ENCODE measurements at regions not wholly inside any gene's neighbourhood (a gene's known extent, or its start where the extent isn't known, plus 50 kb on each side); places are given as distances from the start of the nearest gene placed in this dataset.

GRCh38 chr2:236711440-236711839, 141.8 kb downstream of the ACKR3 start:
- POLR2A ChIA-PET, result no interaction called here
- CTCF ChIA-PET, result no interaction called here

- CTCF ChIA-PET, result no interaction called here
- POLR2A ChIA-PET, result no interaction called here
Measured at GRCh38 chr2:236712304-236712703, 142.7 kb downstream of the ACKR3 start.

GRCh38 chr2:236712961-236713673, 143.5 kb downstream of the ACKR3 start:
- CTCF ChIA-PET, result no interaction called here
- POLR2A ChIA-PET, result no interaction called here

- POLR2A ChIA-PET, result no interaction called here
- CTCF ChIA-PET, result no interaction called here
Measured at GRCh38 chr2:236714080-236714479, 144.5 kb downstream of the ACKR3 start.

GRCh38 chr2:236715077-236715476, 145.5 kb downstream of the ACKR3 start:
- POLR2A ChIA-PET, result no interaction called here
- CTCF ChIA-PET, result no interaction called here

- CTCF ChIA-PET, result no interaction called here
- POLR2A ChIA-PET, result no interaction called here
Measured at GRCh38 chr2:236715491-236715961, 145.9 kb downstream of the ACKR3 start.

- ChIA-PET POLR2A (no interaction called here), CTCF (no interaction called here)
Measured at GRCh38 chr2:236717120-236717519, 147.5 kb downstream of the ACKR3 start.

- CTCF ChIA-PET, result no interaction called here
- POLR2A ChIA-PET, result no interaction called here
Measured at GRCh38 chr2:236717729-236718128, 148.1 kb downstream of the ACKR3 start.

- POLR2A ChIA-PET, result no interaction called here
- CTCF ChIA-PET, result no interaction called here
Measured at GRCh38 chr2:236718207-236718992, 148.8 kb downstream of the ACKR3 start.

GRCh38 chr2:236719192-236719635, 149.6 kb downstream of the ACKR3 start:
- ChIA-PET POLR2A (no interaction called here), CTCF (no interaction called here)

- ChIA-PET POLR2A (no interaction called here), CTCF (no interaction called here)
Measured at GRCh38 chr2:236720974-236721540, 151.4 kb downstream of the ACKR3 start.

- CTCF ChIA-PET, result no interaction called here
Measured at GRCh38 chr2:236724200-236724599, 154.6 kb downstream of the ACKR3 start.

GRCh38 chr2:236726701-236727450, 157.3 kb downstream of the ACKR3 start:
- CTCF ChIA-PET, result no interaction called here
- POLR2A ChIA-PET, result no interaction called here

More at GRCh38 chr2:236724200-236724599, 154.6 kb downstream of the ACKR3 start:
- POLR2A ChIA-PET, result no interaction called here

GRCh38 chr2:236728916-236729670, 159.5 kb downstream of the ACKR3 start:
- ChIA-PET POLR2A (no interaction called here), CTCF (interaction anchor here (0.6 kb wide), 1 partner anchor 510 kb away, joined by 3 read pairs; no protein-coding TSS in a partner anchor)

GRCh38 chr2:236730393-236730792, 160.8 kb downstream of the ACKR3 start:
- POLR2A ChIA-PET, result no interaction called here
- CTCF ChIA-PET, result no interaction called here

- ChIA-PET CTCF (no interaction called here), POLR2A (no interaction called here)
Measured at GRCh38 chr2:236731767-236732580, 162.3 kb downstream of the ACKR3 start.

- POLR2A ChIA-PET, result no interaction called here
- CTCF ChIA-PET, result no interaction called here
Measured at GRCh38 chr2:236733156-236733555, 163.5 kb downstream of the ACKR3 start.

GRCh38 chr2:236735825-236736238, 166.2 kb downstream of the ACKR3 start:
- CTCF ChIA-PET, result no interaction called here
- POLR2A ChIA-PET, result no interaction called here

- POLR2A ChIA-PET, result no interaction called here
- CTCF ChIA-PET, result no interaction called here
Measured at GRCh38 chr2:236738030-236738429, 168.4 kb downstream of the ACKR3 start.
